ENCODE measurements at regions not wholly inside any gene's neighbourhood (a gene's known extent, or its start where the extent isn't known, plus 50 kb on each side); places are given as distances from the start of the nearest gene placed in this dataset.

DNA sequence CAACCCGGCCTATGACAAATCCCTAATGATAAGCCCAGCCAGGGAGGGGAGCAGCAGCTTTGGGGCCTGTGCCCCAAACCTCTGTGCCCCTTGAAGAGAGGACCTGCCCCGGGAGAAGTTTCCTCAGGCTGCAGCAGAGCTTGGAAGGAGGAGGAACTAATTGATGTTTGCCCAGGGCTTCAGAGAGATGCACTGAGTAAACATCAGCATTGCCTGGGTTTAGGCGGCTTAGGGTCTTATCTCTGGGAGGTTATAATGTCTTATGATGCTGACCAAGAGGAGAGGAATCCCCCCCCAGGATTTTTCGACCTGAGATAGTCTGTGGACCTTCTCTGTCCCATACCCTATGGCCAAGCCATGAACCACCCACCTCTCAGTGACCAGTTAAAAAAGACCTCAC, 148.7 kb upstream of the SDK2 start:
- DNase-seq: no peak
- H3K36me3 ChIP-seq: no peaks in the 10 kb centered on the region
- H3K27me3 ChIP-seq: peaks cover 0 to 47% of the 10 kb centered on the region in 2 donors
- no peaks in the 10 kb centered on the region for H3K9me3 ChIP-seq
- TF ChIP-seq, protein P1, sequence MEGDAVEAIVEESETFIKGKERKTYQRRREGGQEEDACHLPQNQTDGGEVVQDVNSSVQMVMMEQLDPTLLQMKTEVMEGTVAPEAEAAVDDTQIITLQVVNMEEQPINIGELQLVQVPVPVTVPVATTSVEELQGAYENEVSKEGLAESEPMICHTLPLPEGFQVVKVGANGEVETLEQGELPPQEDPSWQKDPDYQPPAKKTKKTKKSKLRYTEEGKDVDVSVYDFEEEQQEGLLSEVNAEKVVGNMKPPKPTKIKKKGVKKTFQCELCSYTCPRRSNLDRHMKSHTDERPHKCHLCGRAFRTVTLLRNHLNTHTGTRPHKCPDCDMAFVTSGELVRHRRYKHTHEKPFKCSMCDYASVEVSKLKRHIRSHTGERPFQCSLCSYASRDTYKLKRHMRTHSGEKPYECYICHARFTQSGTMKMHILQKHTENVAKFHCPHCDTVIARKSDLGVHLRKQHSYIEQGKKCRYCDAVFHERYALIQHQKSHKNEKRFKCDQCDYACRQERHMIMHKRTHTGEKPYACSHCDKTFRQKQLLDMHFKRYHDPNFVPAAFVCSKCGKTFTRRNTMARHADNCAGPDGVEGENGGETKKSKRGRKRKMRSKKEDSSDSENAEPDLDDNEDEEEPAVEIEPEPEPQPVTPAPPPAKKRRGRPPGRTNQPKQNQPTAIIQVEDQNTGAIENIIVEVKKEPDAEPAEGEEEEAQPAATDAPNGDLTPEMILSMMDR (IDR thresholded peaks at IDR 0.05): no peak
- H3K4me1 ChIP-seq: peaks cover 0 to 6% (median 2%) of the 10 kb centered on the region in 4 donors
- intact Hi-C loops (cut with DNase I; ENCODE audit: low total_unique reads): no loop called here
- no peak overlapping the region for H3K4me3 ChIP-seq
- no peak overlapping the region for H3K27ac ChIP-seq

DNA sequence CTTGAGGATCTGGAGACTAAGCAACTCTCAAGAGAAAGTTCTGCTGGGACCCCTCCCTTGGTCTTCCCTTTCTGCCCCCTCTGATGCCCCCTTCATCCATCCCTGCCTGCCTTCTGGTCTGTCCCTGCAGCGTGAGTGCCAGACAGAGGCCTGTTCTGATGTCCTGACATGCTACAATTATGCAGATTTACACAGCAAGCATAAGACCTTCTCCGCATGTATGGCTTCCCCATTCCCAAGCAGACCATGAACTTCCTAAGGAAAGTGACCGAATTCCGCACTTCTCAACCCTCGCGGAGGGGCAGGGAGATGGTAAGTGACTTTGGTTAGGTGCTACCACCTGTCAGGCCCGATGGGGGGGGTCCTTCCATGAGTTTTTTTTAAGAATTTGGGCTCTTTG, 150.1 kb upstream of the SDK2 start:
- Histone ChIP-seq H3K27me3 (peaks cover 0 to 41% of the 10 kb centered on the region in 2 donors), H3K27ac (no peak overlapping the region), H3K36me3 (no peaks in the 10 kb centered on the region), H3K9me3 (no peaks in the 10 kb centered on the region), H3K4me3 (no peak overlapping the region), H3K4me1 (peaks cover 0 to 16% (median 10%) of the 10 kb centered on the region in 4 donors)
- TF ChIP-seq, protein P1 (IDR thresholded peaks at IDR 0.05): no peak
- no peak for DNase-seq
- intact Hi-C loops (cut with DNase I; ENCODE audit: low total_unique reads): no loop called here

DNA sequence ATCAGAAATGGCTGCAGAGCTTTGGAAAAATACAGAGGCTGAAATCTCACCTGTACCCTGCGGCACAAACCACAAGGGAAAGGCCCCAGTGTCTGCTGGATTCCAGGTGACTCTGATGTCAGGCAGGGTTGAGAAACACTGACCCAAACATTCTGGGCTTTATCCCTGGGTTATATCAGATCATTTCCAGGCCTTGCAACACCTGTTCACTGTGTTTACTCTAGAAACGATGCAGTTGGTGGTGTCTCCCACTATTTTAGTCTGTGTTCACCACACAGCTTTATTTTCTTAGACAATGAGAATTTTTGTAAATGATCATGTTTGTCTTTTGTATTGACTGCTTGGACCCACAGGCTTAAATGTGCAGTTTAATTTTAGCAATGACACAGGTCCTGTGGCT, 151.5 kb upstream of the SDK2 start:
- Histone ChIP-seq H3K36me3 (no peaks in the 10 kb centered on the region), H3K27ac (no peak overlapping the region), H3K4me3 (no peak overlapping the region), H3K4me1 (peaks cover 0 to 16% (median 10%) of the 10 kb centered on the region in 4 donors), H3K27me3 (peaks cover 0 to 35% of the 10 kb centered on the region in 2 donors), H3K9me3 (no peaks in the 10 kb centered on the region)
- intact Hi-C loops (cut with DNase I; ENCODE audit: low total_unique reads): no loop called here
- no peak for DNase-seq
- TF ChIP-seq, protein P1 (IDR thresholded peaks at IDR 0.05): no peak

DNA sequence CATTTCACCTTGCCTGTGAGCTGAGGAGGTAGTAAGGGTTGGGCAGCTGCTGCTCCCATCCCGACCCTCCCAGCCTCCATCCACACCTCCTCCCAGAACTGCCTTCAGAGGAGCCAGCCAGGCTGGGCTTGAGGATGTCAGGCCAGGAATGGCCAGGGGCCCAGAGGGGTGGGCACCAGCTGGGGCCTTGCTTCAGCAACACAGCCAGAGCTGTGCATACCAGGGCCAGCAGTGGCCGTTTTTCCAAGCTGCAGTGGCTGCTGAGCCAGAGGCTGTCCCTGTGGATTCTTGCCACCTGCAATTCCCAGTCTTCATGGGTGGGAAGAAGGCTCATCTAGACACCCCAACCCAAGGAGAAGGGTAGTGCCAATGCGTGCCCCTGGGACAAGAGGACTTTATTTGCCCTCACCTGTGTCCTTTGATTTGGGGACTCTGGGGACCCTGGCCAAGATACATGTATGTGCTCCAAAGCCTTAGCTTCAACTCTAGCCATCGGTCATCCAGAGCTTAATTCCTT, 153.4 kb upstream of the SDK2 start:
- DNase-seq: no peak
- no peak overlapping the region for H3K27ac ChIP-seq
- no peaks in the 10 kb centered on the region for H3K36me3 ChIP-seq
- intact Hi-C loops (cut with DNase I; ENCODE audit: low total_unique reads): no loop called here
- TF ChIP-seq, protein P1 (IDR thresholded peaks at IDR 0.05): no peak
- H3K27me3 ChIP-seq: peaks cover 0 to 31% of the 10 kb centered on the region in 2 donors
- no peaks in the 10 kb centered on the region for H3K9me3 ChIP-seq
- H3K4me1 ChIP-seq: peaks cover 0 to 16% (median 10%) of the 10 kb centered on the region in 4 donors
- no peak overlapping the region for H3K4me3 ChIP-seq

DNA sequence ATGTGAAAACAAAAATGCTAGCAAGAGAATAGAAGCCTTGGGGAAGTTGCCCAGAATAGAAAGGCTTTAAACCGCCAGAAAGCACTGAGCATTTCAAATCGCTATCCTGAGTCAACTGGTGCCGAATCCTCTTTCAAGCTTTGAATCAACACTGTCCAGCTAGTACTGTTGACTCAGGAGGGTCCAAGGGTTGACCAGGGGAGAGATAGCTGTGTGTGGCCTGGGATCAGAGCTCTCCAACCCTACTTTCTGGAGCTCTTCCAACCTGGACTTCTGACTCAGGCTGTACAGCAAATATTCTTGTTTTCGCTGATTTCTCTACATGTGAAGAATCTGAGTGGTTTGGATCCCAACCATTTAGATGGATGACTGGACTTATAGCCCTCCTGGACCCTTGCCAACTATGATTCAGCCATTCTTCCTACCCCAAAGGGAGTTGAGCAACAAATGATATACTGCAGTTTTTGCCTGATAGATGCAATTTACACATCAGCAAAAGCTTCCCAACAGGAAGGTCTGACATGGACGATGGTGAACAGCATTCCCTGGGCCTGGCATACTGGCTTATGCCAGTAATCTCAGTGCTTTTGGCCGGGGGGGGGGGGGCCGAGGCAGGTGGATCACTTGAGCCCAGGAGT, 154.0 kb upstream of the SDK2 start:
- TF ChIP-seq, protein P1 (IDR thresholded peaks at IDR 0.05): no peak
- no peak overlapping the region for H3K4me3 ChIP-seq
- no peaks in the 10 kb centered on the region for H3K36me3 ChIP-seq
- H3K9me3 ChIP-seq: peaks cover 0 to 4% (median 0%) of the 10 kb centered on the region in 3 donors
- no peak for DNase-seq
- peaks cover 0 to 16% (median 10%) of the 10 kb centered on the region in 4 donors for H3K4me1 ChIP-seq
- intact Hi-C loops (cut with DNase I; ENCODE audit: low total_unique reads): no loop called here
- peaks cover 0 to 31% of the 10 kb centered on the region in 2 donors for H3K27me3 ChIP-seq
- no peak overlapping the region for H3K27ac ChIP-seq

All from tibial artery (tissue), 4 donors.